IPS-18a (cell line): ENCODE measurements at regions not wholly inside any gene's neighbourhood (a gene's known extent, or its start where the extent isn't known, plus 50 kb on each side); places are given as distances from the start of the nearest gene placed in this dataset.

Experiments used
- H3K27ac ChIP-seq: one replicate; pipeline ENCODE4 v1.5.1; 2013; ENCODE audit warnings: low read length
- H3K27me3 ChIP-seq: one replicate; pipeline ENCODE4 v1.6.1; 2013; ENCODE audit warnings: mild to moderate bottlenecking, low read length; ENCODE audit not compliant: control insufficient read depth, insufficient read depth
- H3K36me3 ChIP-seq: one replicate; pipeline ENCODE4 v1.6.1; 2013; ENCODE audit warnings: low read depth, low read length; ENCODE audit not compliant: control insufficient read depth
- H3K4me1 ChIP-seq: one replicate; pipeline ENCODE4 v1.6.1; 2013; ENCODE audit warnings: low read depth, low read length; ENCODE audit not compliant: control insufficient read depth
- H3K4me3 ChIP-seq: one replicate; pipeline ENCODE4 v1.5.1; 2013; ENCODE audit warnings: low read length
- H3K9ac ChIP-seq: one replicate; pipeline ENCODE4 v1.6.1; 2013; ENCODE audit warnings: mild to moderate bottlenecking, low read length, moderate library complexity
- H3K9me3 ChIP-seq: one replicate; pipeline ENCODE4 v1.6.1; 2013; ENCODE audit warnings: low read depth, low read length; ENCODE audit not compliant: control insufficient read depth

DNA sequence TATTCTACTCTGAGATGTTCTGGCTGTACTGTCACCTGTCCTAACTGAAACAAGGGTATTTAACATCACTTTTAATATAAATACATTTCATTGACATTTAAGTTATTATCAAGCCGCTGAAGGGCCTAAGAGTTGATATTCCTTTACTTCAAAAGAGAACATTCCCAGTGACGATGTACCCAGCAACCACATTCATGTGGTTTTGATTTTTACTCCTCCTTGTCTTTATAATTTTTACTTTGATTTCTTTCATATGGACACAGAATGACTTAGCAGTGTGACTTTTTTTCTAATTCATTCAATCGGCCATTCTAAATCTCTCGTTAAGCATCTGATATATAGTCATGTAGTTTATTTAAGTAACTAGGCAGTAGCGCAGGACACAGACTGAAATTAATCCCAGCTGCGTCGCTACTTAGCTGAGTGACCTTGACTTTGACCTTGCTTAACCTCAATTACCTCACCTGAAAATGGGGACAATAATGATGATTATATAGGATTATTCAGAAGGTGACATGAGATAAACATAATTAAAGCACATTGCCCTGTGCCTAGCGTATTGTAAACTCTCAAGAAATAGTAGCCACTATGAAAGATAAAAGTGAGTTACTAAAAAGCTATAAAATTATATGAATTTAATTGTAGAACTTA is 476.6 kb downstream of the SETD4 start:
- Histone ChIP-seq H3K27me3 (no peaks in the 10 kb centered on the region), H3K4me1 (peaks cover 16% of the 10 kb centered on the region), H3K36me3 (no peaks in the 10 kb centered on the region), H3K9ac (no peak overlapping the region), H3K9me3 (no peaks in the 10 kb centered on the region), H3K27ac (no peak overlapping the region), H3K4me3 (no peak overlapping the region)

DNA sequence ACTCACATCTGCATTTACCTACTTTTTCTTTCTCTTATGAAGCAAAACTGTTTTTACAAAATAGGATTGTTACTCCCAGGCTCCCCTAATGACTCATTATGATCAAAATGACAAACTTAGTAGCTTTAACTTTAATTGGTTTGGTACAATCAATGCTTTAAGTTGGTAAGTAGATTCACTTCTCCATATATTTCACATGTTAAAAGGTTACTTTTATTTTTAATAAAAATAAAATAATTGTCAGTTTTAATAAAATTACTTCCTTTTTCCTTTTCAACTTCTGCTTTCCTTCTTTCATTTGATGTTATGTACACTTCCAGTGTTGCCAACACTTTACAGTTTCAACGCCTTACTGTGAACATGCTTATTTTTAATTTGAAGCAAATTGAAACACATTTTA is 477.6 kb downstream of the SETD4 start:
- Histone ChIP-seq H3K27me3 (no peaks in the 10 kb centered on the region), H3K27ac (no peak overlapping the region), H3K9me3 (no peaks in the 10 kb centered on the region), H3K9ac (no peak overlapping the region), H3K36me3 (no peaks in the 10 kb centered on the region), H3K4me3 (no peak overlapping the region), H3K4me1 (peaks cover 16% of the 10 kb centered on the region)

DNA sequence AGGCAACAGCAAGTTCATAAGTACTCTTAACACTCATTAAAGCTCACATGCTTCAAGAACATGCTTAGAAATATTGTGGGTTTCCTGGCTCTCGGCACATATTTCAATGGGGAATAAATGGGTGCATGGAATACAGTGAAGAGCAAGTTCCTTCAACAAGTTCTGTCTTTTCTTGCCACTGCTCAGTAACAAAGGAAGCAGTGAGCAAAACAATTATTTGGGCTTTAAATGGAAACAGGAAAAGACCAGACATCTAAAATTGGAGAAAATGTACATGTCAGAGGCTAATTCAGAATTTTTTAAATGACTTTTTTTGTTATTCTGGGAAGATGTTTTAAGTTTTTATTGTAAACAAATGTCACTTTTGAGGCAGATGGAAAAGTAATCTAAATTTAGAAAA is 478.7 kb downstream of the SETD4 start:
- Histone ChIP-seq H3K9ac (no peak overlapping the region), H3K9me3 (no peaks in the 10 kb centered on the region), H3K27me3 (no peaks in the 10 kb centered on the region), H3K4me3 (no peak overlapping the region), H3K4me1 (peaks cover 9% of the 10 kb centered on the region), H3K27ac (no peak overlapping the region), H3K36me3 (no peaks in the 10 kb centered on the region)

DNA sequence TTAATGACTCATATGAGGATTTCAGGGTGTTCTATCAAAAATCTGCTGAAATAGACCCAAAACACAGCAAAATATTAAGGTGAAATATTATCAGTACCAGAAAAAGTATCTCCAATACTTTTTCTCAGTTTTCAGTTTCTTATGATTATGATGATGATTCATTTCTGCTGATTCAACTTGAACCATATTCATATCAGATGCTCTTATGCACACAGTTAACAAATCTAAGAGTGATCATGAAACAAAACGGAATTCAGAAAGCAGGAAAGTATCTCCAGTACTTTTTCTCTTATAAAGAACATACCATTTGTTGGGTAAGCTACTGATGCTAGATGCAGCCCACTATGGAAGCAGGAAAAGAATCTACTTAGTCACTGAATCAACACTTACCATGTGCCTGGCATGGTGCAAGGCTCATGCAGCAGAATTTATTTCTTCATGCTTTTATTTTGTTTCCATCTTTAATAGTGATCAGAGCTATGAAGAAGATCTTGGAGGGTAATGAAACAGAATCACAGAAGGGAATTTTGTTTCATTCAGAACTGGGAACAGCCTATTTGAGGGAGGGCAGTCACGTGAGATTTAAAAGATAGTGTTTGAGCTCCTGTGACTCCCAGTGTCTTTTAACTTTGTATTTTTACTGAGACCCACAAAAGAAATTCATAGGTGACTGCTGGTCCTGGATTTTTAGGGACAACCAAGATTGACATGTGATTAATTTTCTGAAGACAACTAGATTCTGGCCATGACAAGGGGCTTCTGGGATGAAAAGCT is 480.6 kb downstream of the SETD4 start:
- no peak overlapping the region for H3K27ac ChIP-seq
- H3K9me3 ChIP-seq = no peaks in the 10 kb centered on the region
- H3K36me3 ChIP-seq = no peaks in the 10 kb centered on the region
- no peak overlapping the region for H3K4me3 ChIP-seq
- no peaks in the 10 kb centered on the region for H3K27me3 ChIP-seq
- H3K9ac ChIP-seq = no peak overlapping the region
- no peaks in the 10 kb centered on the region for H3K4me1 ChIP-seq

DNA sequence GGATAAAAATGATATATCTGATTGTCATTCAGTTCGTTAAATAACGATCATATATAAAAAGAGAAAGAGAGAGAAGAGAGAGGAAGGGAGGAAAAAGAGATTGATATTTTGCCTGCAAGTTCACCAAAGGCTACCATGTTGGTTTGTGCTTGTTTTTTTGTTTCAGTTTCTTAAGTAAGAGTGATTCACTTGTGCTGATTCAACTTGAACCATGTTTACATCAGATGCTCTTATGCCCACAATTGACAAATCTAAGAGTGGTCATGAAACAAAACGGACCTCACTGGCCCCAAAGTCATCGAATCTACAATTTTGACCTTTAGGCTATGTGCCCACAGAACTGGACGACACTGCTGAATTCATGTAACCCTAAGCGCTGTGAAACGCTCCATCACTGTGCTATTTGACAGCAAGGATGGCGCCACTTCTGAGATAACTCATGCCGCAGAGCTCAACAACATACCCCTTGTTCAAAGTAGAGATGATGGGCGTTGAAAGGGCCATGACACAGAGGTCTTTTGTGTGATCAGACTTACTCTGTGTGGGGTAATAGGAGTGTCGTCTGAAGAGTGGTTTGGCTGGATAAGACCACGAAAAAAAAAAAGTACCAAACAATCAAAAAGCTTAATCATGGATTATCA is 481.4 kb downstream of the SETD4 start:
- Histone ChIP-seq H3K9ac (no peak overlapping the region), H3K36me3 (no peaks in the 10 kb centered on the region), H3K9me3 (no peaks in the 10 kb centered on the region), H3K4me3 (no peak overlapping the region), H3K27ac (no peak overlapping the region), H3K4me1 (no peaks in the 10 kb centered on the region), H3K27me3 (no peaks in the 10 kb centered on the region)

DNA sequence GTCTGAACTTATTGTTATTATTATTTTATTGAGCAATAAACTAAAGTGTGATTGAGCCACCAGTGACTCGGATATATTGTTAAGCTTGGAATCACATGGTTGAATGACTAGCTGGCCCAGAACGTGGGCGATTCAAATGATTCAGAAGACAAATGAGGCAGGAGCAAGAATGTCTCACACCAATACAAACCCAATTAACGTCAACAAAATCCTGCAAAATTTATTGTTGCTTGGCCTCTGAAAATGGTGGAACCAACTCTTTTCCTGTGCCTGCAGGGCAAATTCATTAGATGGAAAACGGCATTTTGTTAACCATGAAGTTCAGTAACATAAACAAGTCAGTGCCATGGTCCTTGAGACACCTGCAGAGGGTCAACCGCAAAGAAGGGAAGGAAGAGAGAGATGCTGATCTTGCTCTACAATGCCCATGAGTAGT is 482.0 kb downstream of the SETD4 start:
- Histone ChIP-seq H3K4me1 (no peaks in the 10 kb centered on the region), H3K27me3 (no peaks in the 10 kb centered on the region), H3K36me3 (no peaks in the 10 kb centered on the region), H3K4me3 (no peak overlapping the region), H3K9ac (no peak overlapping the region), H3K27ac (no peak overlapping the region), H3K9me3 (no peaks in the 10 kb centered on the region)

DNA sequence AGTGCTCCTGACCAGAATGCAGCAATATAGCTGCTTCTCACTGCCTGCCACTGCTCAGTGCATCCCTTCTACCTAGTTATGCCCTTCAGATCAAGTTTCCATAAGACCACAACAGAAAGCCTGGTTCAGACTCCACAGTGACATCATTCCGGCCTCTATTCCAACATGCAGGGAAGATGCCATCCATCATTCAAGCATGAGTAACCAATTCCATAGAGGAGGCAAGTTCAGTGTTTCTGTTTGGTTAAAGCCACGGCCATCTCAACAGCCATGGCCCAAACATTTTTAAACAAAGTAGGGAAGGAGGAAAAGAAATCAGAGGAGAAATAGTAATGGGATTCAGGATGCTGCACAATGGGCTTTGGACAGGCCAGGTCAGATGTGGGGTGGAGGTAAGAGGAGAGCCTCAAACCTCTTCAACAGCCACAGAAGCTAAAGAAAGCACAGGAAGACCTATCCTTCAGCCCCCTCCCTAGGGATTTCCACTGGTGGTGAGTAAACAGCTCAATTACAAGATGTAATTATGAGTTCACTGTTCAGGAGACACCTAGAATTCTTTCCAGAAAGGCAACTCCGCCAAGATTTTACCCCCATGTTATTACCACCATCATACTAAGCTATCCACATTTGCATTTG is 484.9 kb downstream of the SETD4 start:
- no peaks in the 10 kb centered on the region for H3K9me3 ChIP-seq
- no peak overlapping the region for H3K27ac ChIP-seq
- H3K9ac ChIP-seq = no peak overlapping the region
- H3K4me3 ChIP-seq = no peak overlapping the region
- H3K36me3 ChIP-seq = no peaks in the 10 kb centered on the region
- no peaks in the 10 kb centered on the region for H3K4me1 ChIP-seq
- no peaks in the 10 kb centered on the region for H3K27me3 ChIP-seq

DNA sequence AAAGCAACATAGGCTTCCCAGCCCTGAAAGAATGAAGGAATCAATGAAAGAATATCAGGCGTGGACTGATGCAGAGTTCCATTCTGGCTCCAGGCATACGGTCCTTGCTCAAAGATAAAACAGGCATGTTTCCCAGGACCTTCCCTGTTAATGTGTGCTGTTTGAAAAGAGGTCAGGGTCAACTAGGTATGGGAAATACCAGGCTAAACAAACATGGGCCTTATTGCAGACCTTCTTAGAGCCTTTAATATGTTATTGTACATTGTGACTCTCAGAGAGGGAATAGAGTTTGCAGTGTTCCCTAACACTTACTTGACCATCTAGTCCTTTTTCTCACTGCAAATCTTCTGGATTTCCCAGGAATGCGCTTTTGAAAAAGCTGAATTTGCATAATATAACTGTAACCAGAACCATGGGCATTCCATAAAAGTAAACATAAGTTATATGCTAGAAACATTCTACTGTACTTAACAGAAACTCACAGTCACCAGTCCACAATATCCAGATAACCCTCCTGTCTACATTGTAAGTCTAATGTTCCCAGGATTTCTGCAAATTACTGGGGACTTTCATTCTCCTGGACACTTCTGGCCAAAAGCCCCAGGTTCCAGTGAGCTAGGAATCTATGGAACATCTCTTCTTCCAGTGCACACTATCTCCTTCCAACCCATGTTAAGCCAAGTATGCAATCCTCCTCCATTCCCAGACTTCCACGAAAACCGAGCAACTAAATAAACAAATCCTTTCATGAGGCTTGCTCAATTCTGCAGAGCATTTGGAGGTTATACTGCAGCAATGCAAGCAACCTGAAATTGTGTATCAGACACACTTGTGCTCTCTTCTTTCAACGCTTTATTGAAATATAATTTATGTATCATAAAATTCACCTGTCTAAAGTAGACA is 486.6 kb downstream of the SETD4 start:
- Histone ChIP-seq H3K4me1 (no peaks in the 10 kb centered on the region), H3K27ac (no peak overlapping the region), H3K9ac (no peak overlapping the region), H3K27me3 (no peaks in the 10 kb centered on the region), H3K36me3 (no peaks in the 10 kb centered on the region), H3K9me3 (no peaks in the 10 kb centered on the region), H3K4me3 (no peak overlapping the region)

DNA sequence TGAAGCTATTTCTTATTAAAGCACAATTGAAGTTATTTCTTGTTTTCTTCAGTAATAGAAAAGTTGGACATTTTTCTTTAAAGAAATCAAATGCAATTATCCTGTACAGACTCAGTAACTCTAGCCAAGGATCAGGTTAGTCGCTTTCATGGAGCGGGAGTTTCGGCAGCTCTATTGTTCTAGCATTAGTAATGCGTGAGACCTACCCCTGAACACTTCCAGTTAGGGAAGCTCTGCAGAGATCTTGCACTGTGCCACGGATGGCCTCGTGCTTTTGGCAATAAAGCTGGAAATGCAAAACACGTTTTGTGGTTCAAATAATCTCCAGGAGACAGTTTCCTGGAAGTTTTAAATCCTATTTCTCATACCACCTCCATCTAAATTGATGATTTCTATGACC is 488.4 kb downstream of the SETD4 start:
- Histone ChIP-seq H3K9ac (no peak overlapping the region), H3K4me1 (no peaks in the 10 kb centered on the region), H3K4me3 (no peak overlapping the region), H3K27me3 (no peaks in the 10 kb centered on the region), H3K27ac (no peak overlapping the region), H3K9me3 (no peaks in the 10 kb centered on the region), H3K36me3 (no peaks in the 10 kb centered on the region)

DNA sequence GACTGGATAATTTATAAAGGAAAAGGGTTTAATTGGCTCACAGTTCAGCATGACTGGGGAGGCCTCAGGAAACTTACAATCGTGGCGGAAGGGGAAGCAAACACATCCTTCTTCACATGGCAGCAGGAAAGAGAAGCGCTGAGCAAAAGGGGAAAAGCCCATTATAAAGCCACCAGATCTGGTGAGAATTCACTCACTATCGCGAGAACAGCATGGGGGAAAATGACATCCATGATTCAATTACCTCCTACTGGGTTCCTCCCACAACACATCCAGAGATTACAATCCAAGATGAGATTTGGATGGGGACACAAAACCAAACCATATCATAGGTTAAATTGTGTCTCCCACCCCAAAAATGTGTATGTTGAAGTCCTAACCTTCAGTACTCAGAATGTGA is 491.7 kb downstream of the SETD4 start:
- no peaks in the 10 kb centered on the region for H3K27me3 ChIP-seq
- H3K9me3 ChIP-seq = no peaks in the 10 kb centered on the region
- no peak overlapping the region for H3K27ac ChIP-seq
- H3K36me3 ChIP-seq = no peaks in the 10 kb centered on the region
- peaks cover 3% of the 10 kb centered on the region for H3K4me1 ChIP-seq
- no peak overlapping the region for H3K4me3 ChIP-seq
- no peak overlapping the region for H3K9ac ChIP-seq

DNA sequence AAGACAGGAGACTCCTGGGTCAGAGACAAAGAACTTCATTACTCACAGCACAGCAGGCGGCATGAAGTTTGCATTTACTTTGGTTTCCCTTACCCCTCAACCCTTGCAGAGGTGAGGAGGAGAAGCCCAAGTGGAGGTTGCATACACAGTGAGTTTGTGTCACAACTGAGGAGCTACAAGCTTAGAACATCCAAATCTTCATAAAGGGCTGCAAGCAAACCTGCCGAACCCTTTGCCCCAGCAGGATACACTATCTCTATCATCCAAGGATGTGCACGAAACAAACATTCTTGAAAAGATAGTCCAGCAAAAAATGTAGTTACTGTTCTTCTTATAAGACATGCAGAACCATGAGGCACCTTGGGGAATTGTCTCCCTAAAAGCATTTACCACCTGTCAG is 493.5 kb downstream of the SETD4 start:
- H3K27ac ChIP-seq = no peak overlapping the region
- no peaks in the 10 kb centered on the region for H3K36me3 ChIP-seq
- H3K4me1 ChIP-seq = peaks cover 3% of the 10 kb centered on the region
- H3K27me3 ChIP-seq = no peaks in the 10 kb centered on the region
- no peak overlapping the region for H3K4me3 ChIP-seq
- H3K9me3 ChIP-seq = no peaks in the 10 kb centered on the region
- no peak overlapping the region for H3K9ac ChIP-seq
